HL-60 (cell line): ENCODE measurements at regions not wholly inside any gene's neighbourhood (a gene's known extent, or its start where the extent isn't known, plus 50 kb on each side); places are given as distances from the start of the nearest gene placed in this dataset.

Experiments used
- DNase-seq, 2 experiments: peaks; one replicate each; pipeline ENCODE4 v3.0.0-alpha.2; 2010 to 2020; ENCODE audit warnings: low read depth in 1 of 2, low spot score in 1 of 2
- H3K27ac ChIP-seq: fragments of 250-450 bp; sonication (Bioruptor Pico); replicated peaks from 2 replicates; pipeline ENCODE4 v1.5.1; 2020; ENCODE audit warnings: mild to moderate bottlenecking, moderate library complexity
- H3K27me3 ChIP-seq: fragments of 250-450 bp; sonication (Bioruptor Pico); 2 replicates; pipeline ENCODE4 v1.5.1; 2021; ENCODE audit warnings: mild to moderate bottlenecking, moderate library complexity; ENCODE audit not compliant: insufficient read depth, poor library complexity, severe bottlenecking
- H3K4me3 ChIP-seq: replicated peaks from 2 replicates; pipeline ENCODE4 v1.5.1; 2011; ENCODE audit warnings: mild to moderate bottlenecking, control low read depth, low read length; ENCODE audit not compliant: insufficient read depth
- GABPA ChIP-seq: IDR thresholded peaks from 2 replicates; pipeline ENCODE4 v1.6.1; 2012; ENCODE audit warnings: low read depth
- POLR2AphosphoS5 ChIP-seq: IDR thresholded peaks from 2 replicates; pipeline ENCODE4 v1.6.1; 2012; ENCODE audit warnings: low read depth
- SPI1 ChIP-seq: IDR thresholded peaks from 2 replicates; pipeline ENCODE4 v1.6.1; 2012; ENCODE audit warnings: low read depth, mild to moderate bottlenecking, borderline replicate concordance
- TF ChIP-seq, protein P1 (sequence below): IDR thresholded peaks from 2 replicates; pipeline ENCODE4 v1.6.1; 2012; ENCODE audit warnings: low read depth; ENCODE audit not compliant: insufficient replicate concordance
- TF ChIP-seq, protein P2 (sequence below): IDR thresholded peaks from one replicate; pipeline ENCODE4 v1.5.1; 2011; ENCODE audit warnings: low read length, control low read depth, inconsistent platforms; ENCODE audit not compliant: insufficient read depth

GRCh38 chrX:40872351-40872750 is 137.0 kb upstream of the MED14 start:
- TF ChIP-seq, protein P1, sequence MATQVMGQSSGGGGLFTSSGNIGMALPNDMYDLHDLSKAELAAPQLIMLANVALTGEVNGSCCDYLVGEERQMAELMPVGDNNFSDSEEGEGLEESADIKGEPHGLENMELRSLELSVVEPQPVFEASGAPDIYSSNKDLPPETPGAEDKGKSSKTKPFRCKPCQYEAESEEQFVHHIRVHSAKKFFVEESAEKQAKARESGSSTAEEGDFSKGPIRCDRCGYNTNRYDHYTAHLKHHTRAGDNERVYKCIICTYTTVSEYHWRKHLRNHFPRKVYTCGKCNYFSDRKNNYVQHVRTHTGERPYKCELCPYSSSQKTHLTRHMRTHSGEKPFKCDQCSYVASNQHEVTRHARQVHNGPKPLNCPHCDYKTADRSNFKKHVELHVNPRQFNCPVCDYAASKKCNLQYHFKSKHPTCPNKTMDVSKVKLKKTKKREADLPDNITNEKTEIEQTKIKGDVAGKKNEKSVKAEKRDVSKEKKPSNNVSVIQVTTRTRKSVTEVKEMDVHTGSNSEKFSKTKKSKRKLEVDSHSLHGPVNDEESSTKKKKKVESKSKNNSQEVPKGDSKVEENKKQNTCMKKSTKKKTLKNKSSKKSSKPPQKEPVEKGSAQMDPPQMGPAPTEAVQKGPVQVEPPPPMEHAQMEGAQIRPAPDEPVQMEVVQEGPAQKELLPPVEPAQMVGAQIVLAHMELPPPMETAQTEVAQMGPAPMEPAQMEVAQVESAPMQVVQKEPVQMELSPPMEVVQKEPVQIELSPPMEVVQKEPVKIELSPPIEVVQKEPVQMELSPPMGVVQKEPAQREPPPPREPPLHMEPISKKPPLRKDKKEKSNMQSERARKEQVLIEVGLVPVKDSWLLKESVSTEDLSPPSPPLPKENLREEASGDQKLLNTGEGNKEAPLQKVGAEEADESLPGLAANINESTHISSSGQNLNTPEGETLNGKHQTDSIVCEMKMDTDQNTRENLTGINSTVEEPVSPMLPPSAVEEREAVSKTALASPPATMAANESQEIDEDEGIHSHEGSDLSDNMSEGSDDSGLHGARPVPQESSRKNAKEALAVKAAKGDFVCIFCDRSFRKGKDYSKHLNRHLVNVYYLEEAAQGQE, result no peak
- TF ChIP-seq POLR2AphosphoS5 (no peak), GABPA (no peak), SPI1 (no peak)
- TF ChIP-seq, protein P2, sequence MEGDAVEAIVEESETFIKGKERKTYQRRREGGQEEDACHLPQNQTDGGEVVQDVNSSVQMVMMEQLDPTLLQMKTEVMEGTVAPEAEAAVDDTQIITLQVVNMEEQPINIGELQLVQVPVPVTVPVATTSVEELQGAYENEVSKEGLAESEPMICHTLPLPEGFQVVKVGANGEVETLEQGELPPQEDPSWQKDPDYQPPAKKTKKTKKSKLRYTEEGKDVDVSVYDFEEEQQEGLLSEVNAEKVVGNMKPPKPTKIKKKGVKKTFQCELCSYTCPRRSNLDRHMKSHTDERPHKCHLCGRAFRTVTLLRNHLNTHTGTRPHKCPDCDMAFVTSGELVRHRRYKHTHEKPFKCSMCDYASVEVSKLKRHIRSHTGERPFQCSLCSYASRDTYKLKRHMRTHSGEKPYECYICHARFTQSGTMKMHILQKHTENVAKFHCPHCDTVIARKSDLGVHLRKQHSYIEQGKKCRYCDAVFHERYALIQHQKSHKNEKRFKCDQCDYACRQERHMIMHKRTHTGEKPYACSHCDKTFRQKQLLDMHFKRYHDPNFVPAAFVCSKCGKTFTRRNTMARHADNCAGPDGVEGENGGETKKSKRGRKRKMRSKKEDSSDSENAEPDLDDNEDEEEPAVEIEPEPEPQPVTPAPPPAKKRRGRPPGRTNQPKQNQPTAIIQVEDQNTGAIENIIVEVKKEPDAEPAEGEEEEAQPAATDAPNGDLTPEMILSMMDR, result no peak
- no peak overlapping the region for H3K27ac ChIP-seq

DNA sequence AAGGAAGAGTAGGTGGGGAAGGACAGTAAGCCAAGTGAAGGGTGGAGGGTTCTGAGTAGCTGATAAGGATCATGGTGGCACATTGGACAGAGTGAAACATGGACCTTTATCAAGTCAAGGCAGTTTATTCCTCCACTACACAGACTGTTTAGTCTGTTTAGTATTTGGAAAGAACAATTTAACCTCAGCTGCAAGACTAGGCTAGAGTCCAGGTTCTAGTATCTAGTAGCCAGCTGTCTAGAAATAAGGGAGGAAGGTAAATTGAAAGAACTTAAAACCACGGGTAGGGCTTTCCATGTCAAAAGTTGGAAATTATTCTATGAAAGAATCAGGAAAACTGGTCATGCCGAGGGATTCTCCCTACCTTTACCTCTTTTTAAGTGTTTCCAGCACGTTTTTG is 140.1 kb upstream of the MED14 start:
- Histone ChIP-seq H3K27ac (no peak overlapping the region), H3K27me3 (no peaks in the 10 kb centered on the region), H3K4me3 (no peak overlapping the region)
- no peak for DNase-seq
- TF ChIP-seq POLR2AphosphoS5, result no peak
- TF ChIP-seq, protein P2, result no peak
- TF ChIP-seq, protein P1, result no peak
- TF ChIP-seq SPI1, result no peak
- TF ChIP-seq GABPA, result no peak

More at GRCh38 chrX:40872351-40872750, 137.0 kb upstream of the MED14 start:
- H3K27me3 ChIP-seq, result no peaks in the 10 kb centered on the region
- no peak overlapping the region for H3K4me3 ChIP-seq
- no peak for DNase-seq

DNA sequence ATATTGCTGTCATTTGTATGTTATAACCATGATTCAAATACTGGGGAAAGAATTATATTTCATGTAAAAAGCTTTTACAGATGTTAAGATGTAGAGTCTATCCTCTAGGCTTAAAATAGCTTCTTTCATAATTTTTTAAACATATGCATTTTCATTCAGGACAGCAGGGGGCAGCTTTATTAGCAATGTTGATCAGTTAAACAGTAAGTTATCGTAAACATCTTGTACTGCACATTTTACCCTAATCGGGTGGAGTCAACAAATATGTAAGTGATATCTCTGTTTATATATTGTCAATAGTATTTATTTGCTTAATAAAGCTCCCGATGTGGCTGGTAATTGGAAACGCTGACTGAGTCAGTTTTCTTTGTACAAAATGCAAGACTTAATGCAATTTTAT is 142.5 kb upstream of the MED14 start:
- DNase-seq, result peak in 1 of 2 experiments; percentile 7
- Histone ChIP-seq H3K27me3 (no peaks in the 10 kb centered on the region), H3K27ac (no peak overlapping the region), H3K4me3 (no peak overlapping the region)
- TF ChIP-seq POLR2AphosphoS5, result no peak
- TF ChIP-seq, protein P2, result no peak
- TF ChIP-seq, protein P1, result no peak
